Astrocyte of the spinal cord (primary cell): ENCODE measurements at regions not wholly inside any gene's neighbourhood (a gene's known extent, or its start where the extent isn't known, plus 50 kb on each side); places are given as distances from the start of the nearest gene placed in this dataset.

Source experiments
- DNase-seq: peaks from one replicate; pipeline ENCODE4 v3.0.0; 2011; ENCODE audit warnings: low read depth, low spot score
- H3K4me3 ChIP-seq: 2 replicates; pipeline ENCODE4 v1.5.1; 2011; ENCODE audit warnings: low read depth, mild to moderate bottlenecking, low read length, moderate library complexity
- in situ Hi-C: cut with HindIII; loops from 2 replicates; pipeline ENCODE4 v1.10.0; 2017; ENCODE audit warnings: low sequenced_read_pairs
- TF ChIP-seq, protein P1 (sequence below): IDR thresholded peaks from 2 replicates; pipeline ENCODE4 v1.5.1; 2012; ENCODE audit warnings: low read depth, mild to moderate bottlenecking, low read length, inconsistent platforms

DNA sequence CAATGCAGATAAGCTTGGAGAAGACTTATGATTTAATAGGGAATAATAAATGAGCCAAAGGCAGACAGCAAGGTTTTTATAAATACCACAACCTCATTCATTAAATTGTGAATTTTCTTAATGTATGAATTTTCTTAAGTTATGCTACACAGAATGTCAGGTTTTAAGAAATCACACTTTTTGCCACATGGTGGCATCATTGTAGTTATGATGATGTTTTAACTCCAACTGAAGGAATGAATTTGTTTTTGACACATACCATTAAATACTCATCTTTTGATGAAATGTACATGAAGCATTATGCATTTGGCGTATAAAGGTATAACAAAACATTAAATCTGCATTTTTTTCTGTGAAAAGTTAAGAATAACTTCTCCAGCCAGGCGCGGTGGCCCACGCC is 524.1 kb upstream of the FBXO33 start:
- H3K4me3 ChIP-seq, result no peak overlapping the region
- in situ Hi-C loops, result no loop called here
- TF ChIP-seq, protein P1, sequence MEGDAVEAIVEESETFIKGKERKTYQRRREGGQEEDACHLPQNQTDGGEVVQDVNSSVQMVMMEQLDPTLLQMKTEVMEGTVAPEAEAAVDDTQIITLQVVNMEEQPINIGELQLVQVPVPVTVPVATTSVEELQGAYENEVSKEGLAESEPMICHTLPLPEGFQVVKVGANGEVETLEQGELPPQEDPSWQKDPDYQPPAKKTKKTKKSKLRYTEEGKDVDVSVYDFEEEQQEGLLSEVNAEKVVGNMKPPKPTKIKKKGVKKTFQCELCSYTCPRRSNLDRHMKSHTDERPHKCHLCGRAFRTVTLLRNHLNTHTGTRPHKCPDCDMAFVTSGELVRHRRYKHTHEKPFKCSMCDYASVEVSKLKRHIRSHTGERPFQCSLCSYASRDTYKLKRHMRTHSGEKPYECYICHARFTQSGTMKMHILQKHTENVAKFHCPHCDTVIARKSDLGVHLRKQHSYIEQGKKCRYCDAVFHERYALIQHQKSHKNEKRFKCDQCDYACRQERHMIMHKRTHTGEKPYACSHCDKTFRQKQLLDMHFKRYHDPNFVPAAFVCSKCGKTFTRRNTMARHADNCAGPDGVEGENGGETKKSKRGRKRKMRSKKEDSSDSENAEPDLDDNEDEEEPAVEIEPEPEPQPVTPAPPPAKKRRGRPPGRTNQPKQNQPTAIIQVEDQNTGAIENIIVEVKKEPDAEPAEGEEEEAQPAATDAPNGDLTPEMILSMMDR, result no peak
- DNase-seq, result no peak

DNA sequence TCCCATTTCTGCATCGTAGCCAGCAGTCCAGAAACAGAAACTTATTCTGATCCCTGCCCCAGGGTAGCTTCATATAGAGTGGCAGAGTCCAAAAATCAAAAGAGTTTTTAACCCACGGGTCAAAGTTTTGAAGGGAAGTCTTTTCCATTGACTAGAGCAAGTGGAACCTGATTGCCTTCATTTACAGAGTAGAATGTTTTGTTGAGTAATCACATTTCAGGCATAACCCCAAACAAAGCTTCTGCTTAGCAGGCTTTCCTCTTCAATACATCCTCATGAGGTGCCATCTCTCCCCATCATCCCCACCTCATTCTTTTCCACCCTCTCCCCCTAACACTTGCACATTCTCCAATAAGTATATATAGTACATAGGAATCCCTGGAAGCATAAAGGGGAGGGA is 516.0 kb upstream of the FBXO33 start:
- TF ChIP-seq, protein P1, result no peak
- no peak overlapping the region for H3K4me3 ChIP-seq
- in situ Hi-C loops, result no loop called here
- DNase-seq, result no peak

DNA sequence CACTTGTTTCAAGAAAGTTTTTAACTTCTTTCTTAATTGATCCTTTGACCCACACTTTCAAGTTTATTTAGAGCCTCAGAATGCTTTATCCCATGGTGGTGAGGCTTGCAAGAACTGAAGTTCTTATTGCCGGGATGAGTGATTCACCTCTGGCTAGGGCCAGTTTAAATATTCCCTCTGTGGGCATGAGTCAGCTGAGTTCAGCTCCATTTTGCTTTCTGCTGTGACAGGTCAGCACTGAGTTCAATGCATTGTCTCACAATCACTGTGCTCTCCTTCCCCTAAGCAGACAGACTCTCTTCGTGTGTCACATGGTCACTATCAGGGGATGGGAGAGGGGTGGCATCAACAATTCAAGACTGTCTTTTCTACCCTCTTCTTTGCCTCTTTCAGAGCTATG is 514.6 kb upstream of the FBXO33 start:
- peak; percentile 64 for DNase-seq
- in situ Hi-C loops, result no loop called here
- no peak overlapping the region for H3K4me3 ChIP-seq
- TF ChIP-seq, protein P1, result no peak

DNA sequence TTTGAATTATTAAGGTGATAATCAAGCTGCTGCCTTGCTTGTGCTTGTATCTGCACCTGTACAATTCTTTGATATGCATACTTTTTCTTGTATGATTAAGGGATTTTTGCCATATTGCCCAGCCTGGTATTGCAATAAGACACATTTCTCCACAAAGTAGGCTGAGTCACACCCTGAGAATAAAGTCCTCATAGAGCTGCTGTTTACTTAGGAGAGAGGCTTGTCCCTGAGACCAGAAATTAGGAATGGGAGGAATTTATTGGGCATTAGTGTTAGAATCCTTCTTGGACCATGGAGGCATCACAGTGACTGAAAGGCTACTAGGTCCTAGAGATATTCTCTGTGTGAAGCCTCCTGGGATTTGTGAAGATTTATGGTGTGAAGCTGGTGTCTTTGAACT is 506.8 kb upstream of the FBXO33 start:
- H3K4me3 ChIP-seq, result no peak overlapping the region
- DNase-seq, result peak; percentile 19
- in situ Hi-C loops, result no loop called here
- TF ChIP-seq, protein P1, result no peak

DNA sequence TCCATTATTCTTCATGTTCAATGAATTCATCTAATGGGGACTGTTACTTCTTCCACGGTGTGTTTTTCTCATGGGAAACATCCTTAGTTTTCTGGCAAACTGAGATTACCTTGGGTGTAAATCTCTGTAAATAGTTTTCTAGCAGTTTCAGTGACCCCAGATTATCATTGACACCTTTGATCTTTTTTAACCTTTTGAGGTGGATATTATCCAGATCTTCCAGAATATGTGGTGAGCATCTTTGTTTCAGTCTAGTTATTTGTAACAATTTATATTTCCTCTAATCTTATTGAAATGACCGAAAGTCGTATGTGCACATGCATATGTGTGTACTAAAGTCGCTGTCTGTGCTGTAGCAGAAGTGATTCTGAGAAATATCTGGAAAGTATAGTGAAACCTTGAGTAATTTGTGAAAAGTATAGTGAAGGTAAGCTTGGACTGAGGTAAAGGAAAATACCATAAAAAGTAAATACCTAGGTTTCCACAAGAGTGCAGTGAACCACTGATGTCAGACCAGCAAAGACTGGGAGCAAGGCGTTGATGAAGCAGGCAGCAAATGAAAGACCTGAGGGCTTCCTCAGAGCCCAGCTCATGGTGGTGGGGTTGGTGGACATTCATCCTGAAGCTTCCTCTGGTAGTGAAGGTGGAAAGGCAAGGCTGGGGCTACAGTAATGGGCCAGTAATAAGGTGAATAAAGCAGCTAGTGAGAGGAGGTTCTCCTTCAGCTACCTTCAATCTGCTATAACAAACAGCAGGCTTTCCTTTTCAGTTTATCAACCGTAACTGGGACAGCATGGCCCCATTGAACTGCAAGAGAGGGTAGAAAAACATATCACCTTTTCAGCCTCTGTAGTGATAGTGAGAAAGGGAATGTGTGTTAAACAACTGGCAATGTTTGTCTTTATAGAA is 480.2 kb upstream of the FBXO33 start:
- H3K4me3 ChIP-seq, result no peak overlapping the region
- TF ChIP-seq, protein P1, result no peak
- DNase-seq, result no peak
- in situ Hi-C loops, result no loop called here

DNA sequence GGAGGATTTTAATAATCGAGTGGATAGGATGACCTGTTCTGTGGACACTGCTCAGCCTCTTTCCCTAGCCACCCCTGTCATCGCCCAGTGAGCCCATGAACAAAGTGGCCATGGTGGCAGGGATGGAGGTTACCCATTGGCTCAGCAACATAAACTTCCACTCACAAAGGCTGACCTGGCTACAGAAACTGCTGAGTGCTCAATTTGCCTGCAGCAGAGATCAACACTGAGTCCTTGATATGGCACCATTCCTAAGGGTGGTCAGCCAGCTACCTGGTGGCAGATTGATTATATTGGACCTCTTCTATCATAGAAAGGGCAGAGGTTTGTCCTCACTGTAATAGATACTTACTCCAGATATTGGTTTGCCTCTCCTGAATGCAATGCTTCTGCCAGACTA is 465.4 kb upstream of the FBXO33 start:
- no peak overlapping the region for H3K4me3 ChIP-seq
- TF ChIP-seq, protein P1, result no peak
- DNase-seq, result no peak
- in situ Hi-C loops, result no loop called here
